ENCODE measurements at regions not wholly inside any gene's neighbourhood (a gene's known extent, or its start where the extent isn't known, plus 50 kb on each side); places are given as distances from the start of the nearest gene placed in this dataset.

- TF ChIP-seq CTCF (conservative IDR thresholded peaks at IDR 0.05; ENCODE audit: low read depth in 2 of 2) (no peak), NANOG (IDR thresholded peaks at IDR 0.05; ENCODE audit: borderline replicate concordance) (no peak), POLR2AphosphoS5 (IDR thresholded peaks at IDR 0.05; ENCODE audit: low read depth) (no peak), REST (IDR thresholded peaks at IDR 0.05; ENCODE audit: unreplicated experiment) (no peak), EZH2phosphoT487 (IDR thresholded peaks at IDR 0.05; ENCODE audit: unreplicated experiment) (no peak), JUNB (IDR thresholded peaks at IDR 0.05; ENCODE audit: unreplicated experiment) (no peak), ZNF462 (CRISPR knock-in tag; IDR thresholded peaks at IDR 0.05) (no peak), CREB1 (CRISPR knock-in tag; IDR thresholded peaks at IDR 0.05; ENCODE audit: low read depth) (no peak), ETS1 (IDR thresholded peaks at IDR 0.05) (no peak)
Observed at GRCh38 chr4:13309751-13310150, 174.4 kb downstream of the RAB28 start.
